HepG2 (cell line): ENCODE measurements at regions not wholly inside any gene's neighbourhood (a gene's known extent, or its start where the extent isn't known, plus 50 kb on each side); places are given as distances from the start of the nearest gene placed in this dataset.

Experiments used
- ATAC-seq: fragments of 200-7000 bp; cut with Tn5 transposase; 3 replicates; pipeline ENCODE4 v1.9.1; 2020; ENCODE audit warnings: mild to moderate bottlenecking, moderate library complexity
- BruUV-seq: library from RNA; stranded (reverse); fragments of 400-500 nt; replicated peaks from 2 replicates; lab custom pipeline; 2021; lab: Mats Ljungman, UMichigan
- CTCF ChIA-PET: fragments of 300-600 bp; formaldehyde crosslinking; extraction: SDS; loops from one replicate; lab custom pipeline; 2021; ENCODE audit warnings: low total read pairs, inconsistent platforms, low intra/inter-chr PET ratio; lab: Yijun Ruan, JAX
- POLR2A ChIA-PET: fragments of 350-600 bp; sonication (Branson Sonifier 250); formaldehyde crosslinking; loops from one replicate; lab custom pipeline; 2020; ENCODE audit warnings: antibody characterized with exemption, inconsistent platforms; lab: Yijun Ruan, JAX
- DNase-seq: peaks from one replicate; pipeline ENCODE4 v3.0.0-alpha.2; 2015; ENCODE audit warnings: low spot score
- FAIRE-seq: peaks from 3 replicates; lab custom pipeline; 2011; peaks lifted over from hg19 to GRCh38; lab: Jason Lieb, UNC
- H2AFZ ChIP-seq: one replicate; pipeline ENCODE4 v1.6.1; 2011; ENCODE audit warnings: low read length, inconsistent platforms
- H3K27ac ChIP-seq: fragments of 300-600 bp; 3 replicates; pipeline ENCODE4 v1.8.0; 2011; ENCODE audit warnings: mixed run types, mild to moderate bottlenecking, mixed read lengths, low read length, inconsistent platforms; ENCODE audit not compliant: insufficient read depth; ENCODE audit errors: extremely low read length
- H3K27me3 ChIP-seq, 2 experiments: fragments of 200-600 bp in 1 of 2; 2 replicates in 1 of 2; 3 replicates in 1 of 2; pipeline versions ENCODE4 v1.6.0 to v1.8.0; 2011; ENCODE audit warnings: low read length in 2 of 2, mild to moderate bottlenecking in 2 of 2, moderate library complexity in 2 of 2, inconsistent platforms in 1 of 2; ENCODE audit not compliant: insufficient read depth in 2 of 2, control insufficient read depth in 1 of 2
- H3K36me3 ChIP-seq, 2 experiments: fragments of 200-600 bp in 1 of 2; replicated peaks in 1 of 2; 2 replicates in 1 of 2; 3 replicates in 1 of 2; pipeline versions ENCODE4 v1.5.1 to v1.8.0; 2011; ENCODE audit warnings: low read length in 2 of 2, inconsistent platforms in 1 of 2; ENCODE audit not compliant: insufficient read depth in 2 of 2, control insufficient read depth in 1 of 2
- H3K4me1 ChIP-seq: 2 replicates; pipeline ENCODE4 v1.5.1; 2012; ENCODE audit warnings: low read length, inconsistent platforms; ENCODE audit not compliant: insufficient read depth
- H3K4me2 ChIP-seq: 2 replicates; pipeline ENCODE4 v1.6.0; 2011; ENCODE audit warnings: low read depth, low read length, inconsistent platforms
- H3K4me3 ChIP-seq, 3 experiments: fragments of 200-600 bp in 1 of 3; sonication (generic), shearing (Covaris generic) in 1 of 3; replicated peaks in 1 of 3; 2 replicates each; pipeline ENCODE4 v1.5.1; 2011 to 2016; ENCODE audit warnings: low read length in 3 of 3, inconsistent platforms in 2 of 3, low read depth in 2 of 3, mild to moderate bottlenecking in 2 of 3, control low read depth in 1 of 3, mixed read lengths in 1 of 3; ENCODE audit not compliant: insufficient read depth in 1 of 3
- H3K79me2 ChIP-seq: one replicate; pipeline ENCODE4 v1.6.1; 2011; ENCODE audit warnings: low read length, inconsistent platforms; ENCODE audit not compliant: insufficient read depth
- H3K9ac ChIP-seq: 2 replicates; pipeline ENCODE4 v1.6.0; 2011; ENCODE audit warnings: mild to moderate bottlenecking, low read depth, low read length, inconsistent platforms; ENCODE audit not compliant: insufficient read depth
- H3K9me3 ChIP-seq: 2 replicates; pipeline ENCODE4 v1.5.1; 2012; ENCODE audit warnings: mild to moderate bottlenecking, low read length
- H4K20me1 ChIP-seq: 2 replicates; pipeline ENCODE4 v1.6.0; 2011; ENCODE audit warnings: inconsistent platforms, mild to moderate bottlenecking, low read length, moderate library complexity; ENCODE audit not compliant: insufficient read depth
- GTF2F1 ChIP-seq: fragments of 150-350 bp; IDR thresholded peaks from 2 replicates; pipeline ENCODE4 v1.6.1; 2014; ENCODE audit warnings: low read length
- KLF11 ChIP-seq: IDR thresholded peaks from 2 replicates; pipeline ENCODE4 v1.6.1; 2016; ENCODE audit warnings: missing compliant biosample characterization
- RAD51 ChIP-seq: fragments of 450-650 bp; IDR thresholded peaks from 2 replicates; pipeline ENCODE4 v1.6.1; 2016; ENCODE audit warnings: borderline replicate concordance
- RARA ChIP-seq: IDR thresholded peaks from 2 replicates; pipeline ENCODE4 v1.6.1; 2016; ENCODE audit warnings: missing genetic modification reagents, missing compliant biosample characterization
- ZBTB20 ChIP-seq: sonication (generic); formaldehyde crosslinking; IDR thresholded peaks from 2 replicates; pipeline ENCODE4 v1.8.1; 2023; ENCODE audit warnings: missing genetic modification reagents, low read depth, mild to moderate bottlenecking, borderline replicate concordance
- ZNF343 ChIP-seq: sonication (generic); formaldehyde crosslinking; IDR thresholded peaks from 2 replicates; pipeline ENCODE4 v1.4.0; 2020; ENCODE audit warnings: mild to moderate bottlenecking, missing genetic modification reagents
- ZNF543 ChIP-seq: sonication (generic); formaldehyde crosslinking; IDR thresholded peaks from 2 replicates; pipeline ENCODE4 v1.4.0; 2020; ENCODE audit warnings: mild to moderate bottlenecking, missing genetic modification reagents
- WGBS: methylation state at CpG from one replicate; pipeline ENCODE4 v1.1.6; 2017; ENCODE audit warnings: low lambda C conversion rate; 5-methylcytosine and 5-hydroxymethylcytosine counted together
- in situ Hi-C: cut with HindIII; loops from 2 replicates; pipeline ENCODE4 v1.10.0; 2017; ENCODE audit warnings: low pct_unique_long_range_greater_than_20kb; ENCODE audit not compliant: extremely low pct_ligation_motif_present
- intact Hi-C: fragments of 100-400 bp; cut with micrococcal nuclease; formaldehyde crosslinking; loops from one replicate; pipeline ENCODE4 v1.10.0; 2022; ENCODE audit not compliant: unreplicated experiment
- TF ChIP-seq, protein P1 (sequence below): sonication (generic); formaldehyde crosslinking; IDR thresholded peaks from 2 replicates; pipeline ENCODE4 v1.4.0; 2020; ENCODE audit warnings: missing genetic modification reagents, borderline replicate concordance
- TF ChIP-seq, protein P2 (sequence below): sonication (generic); formaldehyde crosslinking; IDR thresholded peaks from 2 replicates; pipeline ENCODE4 v1.4.0; 2020; ENCODE audit warnings: mild to moderate bottlenecking, missing genetic modification reagents

DNA sequence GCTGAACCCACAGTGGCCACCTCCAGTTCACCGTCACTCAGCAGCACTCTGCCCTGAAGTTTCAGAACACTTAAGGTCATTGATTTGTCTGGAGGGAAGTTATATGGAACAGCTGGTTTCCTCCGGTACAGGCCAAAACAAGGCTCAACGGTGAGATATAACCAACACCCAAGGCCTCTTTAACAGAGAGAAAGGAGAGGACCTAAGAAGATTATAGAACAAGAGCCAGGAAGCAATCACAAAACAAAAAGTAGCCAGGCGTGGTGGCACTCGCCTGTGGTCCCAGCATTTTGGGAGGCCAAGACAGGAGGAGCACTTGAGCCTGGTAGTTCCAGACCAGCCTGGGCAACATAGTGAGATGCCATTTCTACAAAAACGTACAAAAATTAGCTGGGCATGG, 290.7 kb downstream of the SKIDA1 start:
- BruUV-seq, result no TSS peak
- CTCF ChIA-PET, result no interaction called here

DNA sequence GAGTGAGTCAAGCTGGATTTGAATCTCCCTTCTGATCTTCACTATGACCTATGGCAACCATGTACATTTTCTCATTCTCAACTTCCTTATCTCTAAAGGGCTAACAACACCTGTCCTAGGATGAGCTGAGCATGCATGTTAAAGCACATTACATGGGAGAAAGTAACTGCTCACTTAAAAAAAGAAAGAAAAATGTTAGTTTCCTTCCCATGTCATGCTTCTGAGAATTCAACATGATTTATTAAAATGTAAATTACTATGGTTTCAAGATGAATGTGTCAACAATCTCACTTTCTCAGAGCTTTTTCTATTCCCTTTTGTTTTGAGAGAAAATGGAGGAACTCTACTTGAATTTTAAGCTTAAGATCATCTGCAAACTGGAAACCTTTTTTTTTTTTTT, 295.3 kb downstream of the SKIDA1 start:
- ATAC-seq (no peak), DNase-seq (no peak), FAIRE-seq (no peak)
- Histone ChIP-seq H3K27me3 (peaks cover 0 to 19% of the 10 kb centered on the region in 2 experiments; a peak in 2 of 5 replicates), H3K27ac (no peak overlapping the region), H4K20me1 (no peaks in the 10 kb centered on the region), H3K9me3 (no peaks in the 10 kb centered on the region), H3K9ac (no peak overlapping the region), H2AFZ (no peak overlapping the region), H3K79me2 (no peaks in the 10 kb centered on the region), H3K4me1 (no peaks in the 10 kb centered on the region), H3K4me3 (no peak overlapping the region), H3K4me2 (no peak overlapping the region), H3K36me3 (no peaks in the 10 kb centered on the region)
- ChIA-PET CTCF (no interaction called here), POLR2A (no interaction called here)
- intact Hi-C loops, result no loop called here
- TF ChIP-seq GTF2F1, result no peak
- no peak for TF ChIP-seq RAD51
- TF ChIP-seq RARA (CRISPR knock-in tag), result no peak
- TF ChIP-seq ZNF343 (CRISPR knock-in tag), result no peak
- no peak for TF ChIP-seq ZBTB20
- TF ChIP-seq, protein P1, sequence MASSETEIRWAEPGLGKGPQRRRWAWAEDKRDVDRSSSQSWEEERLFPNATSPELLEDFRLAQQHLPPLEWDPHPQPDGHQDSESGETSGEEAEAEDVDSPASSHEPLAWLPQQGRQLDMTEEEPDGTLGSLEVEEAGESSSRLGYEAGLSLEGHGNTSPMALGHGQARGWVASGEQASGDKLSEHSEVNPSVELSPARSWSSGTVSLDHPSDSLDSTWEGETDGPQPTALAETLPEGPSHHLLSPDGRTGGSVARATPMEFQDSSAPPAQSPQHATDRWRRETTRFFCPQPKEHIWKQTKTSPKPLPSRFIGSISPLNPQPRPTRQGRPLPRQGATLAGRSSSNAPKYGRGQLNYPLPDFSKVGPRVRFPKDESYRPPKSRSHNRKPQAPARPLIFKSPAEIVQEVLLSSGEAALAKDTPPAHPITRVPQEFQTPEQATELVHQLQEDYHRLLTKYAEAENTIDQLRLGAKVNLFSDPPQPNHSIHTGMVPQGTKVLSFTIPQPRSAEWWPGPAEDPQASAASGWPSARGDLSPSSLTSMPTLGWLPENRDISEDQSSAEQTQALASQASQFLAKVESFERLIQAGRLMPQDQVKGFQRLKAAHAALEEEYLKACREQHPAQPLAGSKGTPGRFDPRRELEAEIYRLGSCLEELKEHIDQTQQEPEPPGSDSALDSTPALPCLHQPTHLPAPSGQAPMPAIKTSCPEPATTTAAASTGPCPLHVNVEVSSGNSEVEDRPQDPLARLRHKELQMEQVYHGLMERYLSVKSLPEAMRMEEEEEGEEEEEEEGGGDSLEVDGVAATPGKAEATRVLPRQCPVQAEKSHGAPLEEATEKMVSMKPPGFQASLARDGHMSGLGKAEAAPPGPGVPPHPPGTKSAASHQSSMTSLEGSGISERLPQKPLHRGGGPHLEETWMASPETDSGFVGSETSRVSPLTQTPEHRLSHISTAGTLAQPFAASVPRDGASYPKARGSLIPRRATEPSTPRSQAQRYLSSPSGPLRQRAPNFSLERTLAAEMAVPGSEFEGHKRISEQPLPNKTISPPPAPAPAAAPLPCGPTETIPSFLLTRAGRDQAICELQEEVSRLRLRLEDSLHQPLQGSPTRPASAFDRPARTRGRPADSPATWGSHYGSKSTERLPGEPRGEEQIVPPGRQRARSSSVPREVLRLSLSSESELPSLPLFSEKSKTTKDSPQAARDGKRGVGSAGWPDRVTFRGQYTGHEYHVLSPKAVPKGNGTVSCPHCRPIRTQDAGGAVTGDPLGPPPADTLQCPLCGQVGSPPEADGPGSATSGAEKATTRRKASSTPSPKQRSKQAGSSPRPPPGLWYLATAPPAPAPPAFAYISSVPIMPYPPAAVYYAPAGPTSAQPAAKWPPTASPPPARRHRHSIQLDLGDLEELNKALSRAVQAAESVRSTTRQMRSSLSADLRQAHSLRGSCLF (CRISPR knock-in tag), result no peak
- TF ChIP-seq, protein P2, sequence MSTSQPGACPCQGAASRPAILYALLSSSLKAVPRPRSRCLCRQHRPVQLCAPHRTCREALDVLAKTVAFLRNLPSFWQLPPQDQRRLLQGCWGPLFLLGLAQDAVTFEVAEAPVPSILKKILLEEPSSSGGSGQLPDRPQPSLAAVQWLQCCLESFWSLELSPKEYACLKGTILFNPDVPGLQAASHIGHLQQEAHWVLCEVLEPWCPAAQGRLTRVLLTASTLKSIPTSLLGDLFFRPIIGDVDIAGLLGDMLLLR (CRISPR knock-in tag), result no peak
- no TSS peak for BruUV-seq
- in situ Hi-C loops, result no loop called here

More for the DNA sequence above, 290.7 kb downstream of the SKIDA1 start:
- no peak for ATAC-seq
- Histone ChIP-seq H3K9me3 (no peaks in the 10 kb centered on the region), H2AFZ (no peak overlapping the region), H3K4me3 (no peak overlapping the region), H3K9ac (no peak overlapping the region), H3K79me2 (no peaks in the 10 kb centered on the region), H3K27me3 (peaks cover 0 to 19% of the 10 kb centered on the region in 2 experiments; a peak in 2 of 5 replicates), H3K4me2 (no peak overlapping the region), H4K20me1 (no peaks in the 10 kb centered on the region), H3K27ac (no peak overlapping the region), H3K4me1 (no peaks in the 10 kb centered on the region), H3K36me3 (no peaks in the 10 kb centered on the region)
- no peak for TF ChIP-seq KLF11 (CRISPR knock-in tag)
- no peak for TF ChIP-seq ZNF543 (CRISPR knock-in tag)
- POLR2A ChIA-PET, result no interaction called here
- no peak for FAIRE-seq
- WGBS, result 28% methylated on average over 6 of the region's 6 CpGs
- in situ Hi-C loops, result no loop called here
- DNase-seq, result no peak
- intact Hi-C loops, result no loop called here
